ENCODE measurements at regions not wholly inside any gene's neighbourhood (a gene's known extent, or its start where the extent isn't known, plus 50 kb on each side); places are given as distances from the start of the nearest gene placed in this dataset.

GRCh38 chr2:139628931-139629330 is 848.7 kb upstream of the NXPH2 start:
- H3K36me3 ChIP-seq (ENCODE audit: control insufficient read depth in 2 of 2, insufficient read depth in 2 of 2, low read length in 1 of 2), result no peaks in the 10 kb centered on the region
- no peak for DNase-seq (ENCODE audit: low read depth in 6 of 9, low spot score in 9 of 9)
- H3K4me1 ChIP-seq (ENCODE audit: control insufficient read depth in 2 of 2, insufficient read depth in 2 of 2, low read length in 2 of 2), result no peaks in the 10 kb centered on the region
- H3K27ac ChIP-seq (ENCODE audit: low read depth in 1 of 2, low read length in 1 of 2), result no peak overlapping the region
- no peaks in the 10 kb centered on the region for H3K27me3 ChIP-seq (ENCODE audit: control insufficient read depth in 2 of 2, insufficient read depth in 1 of 2, low read length in 1 of 2)
- H3K4me3 ChIP-seq (ENCODE audit: low read length in 2 of 2), result no peak overlapping the region
- no peaks in the 10 kb centered on the region for H3K9me3 ChIP-seq (ENCODE audit: control insufficient read depth in 2 of 2, insufficient read depth in 1 of 2, low read length in 1 of 2)
- WGBS, result 56% methylated on average over 2 of the region's 2 CpGs

- Histone ChIP-seq H3K4me3 (ENCODE audit: low read length in 2 of 2) (no peak overlapping the region), H3K36me3 (ENCODE audit: control insufficient read depth in 2 of 2, insufficient read depth in 2 of 2, low read length in 1 of 2) (no peaks in the 10 kb centered on the region), H3K4me1 (ENCODE audit: control insufficient read depth in 2 of 2, insufficient read depth in 2 of 2, low read length in 2 of 2) (no peaks in the 10 kb centered on the region), H3K9me3 (ENCODE audit: control insufficient read depth in 2 of 2, insufficient read depth in 1 of 2, low read length in 1 of 2) (no peaks in the 10 kb centered on the region), H3K27ac (ENCODE audit: low read depth in 1 of 2, low read length in 1 of 2) (no peak overlapping the region), H3K27me3 (ENCODE audit: control insufficient read depth in 2 of 2, insufficient read depth in 1 of 2, low read length in 1 of 2) (no peaks in the 10 kb centered on the region)
- no peak for DNase-seq (ENCODE audit: low read depth in 6 of 9, low spot score in 9 of 9)
- 95% methylated on average over 3 of the region's 3 CpGs for WGBS
Observed at GRCh38 chr2:139626128-139626527, 845.9 kb upstream of the NXPH2 start.

GRCh38 chr2:139622691-139623090 is 842.5 kb upstream of the NXPH2 start:
- H3K9me3 ChIP-seq (ENCODE audit: control insufficient read depth in 2 of 2, insufficient read depth in 1 of 2, low read length in 1 of 2), result no peaks in the 10 kb centered on the region
- no peaks in the 10 kb centered on the region for H3K36me3 ChIP-seq (ENCODE audit: control insufficient read depth in 2 of 2, insufficient read depth in 2 of 2, low read length in 1 of 2)
- no peak overlapping the region for H3K4me3 ChIP-seq (ENCODE audit: low read length in 2 of 2)
- DNase-seq (ENCODE audit: low read depth in 6 of 9, low spot score in 9 of 9), result no peak
- H3K27ac ChIP-seq (ENCODE audit: low read depth in 1 of 2, low read length in 1 of 2), result no peak overlapping the region
- no peaks in the 10 kb centered on the region for H3K4me1 ChIP-seq (ENCODE audit: control insufficient read depth in 2 of 2, insufficient read depth in 2 of 2, low read length in 2 of 2)
- no peaks in the 10 kb centered on the region for H3K27me3 ChIP-seq (ENCODE audit: control insufficient read depth in 2 of 2, insufficient read depth in 1 of 2, low read length in 1 of 2)
- WGBS, result 77% methylated on average over 1 of the region's 1 CpG

- H3K27ac ChIP-seq (ENCODE audit: low read depth in 1 of 2, low read length in 1 of 2), result no peak overlapping the region
- peaks cover 0 to 3% of the 10 kb centered on the region in 2 donors for H3K9me3 ChIP-seq (ENCODE audit: control insufficient read depth in 2 of 2, insufficient read depth in 1 of 2, low read length in 1 of 2)
- no peaks in the 10 kb centered on the region for H3K27me3 ChIP-seq (ENCODE audit: control insufficient read depth in 2 of 2, insufficient read depth in 1 of 2, low read length in 1 of 2)
- no peak overlapping the region for H3K4me3 ChIP-seq (ENCODE audit: low read length in 2 of 2)
- H3K36me3 ChIP-seq (ENCODE audit: control insufficient read depth in 2 of 2, insufficient read depth in 2 of 2, low read length in 1 of 2), result no peaks in the 10 kb centered on the region
- H3K4me1 ChIP-seq (ENCODE audit: control insufficient read depth in 2 of 2, insufficient read depth in 2 of 2, low read length in 2 of 2), result no peaks in the 10 kb centered on the region
- no peak for DNase-seq (ENCODE audit: low read depth in 6 of 9, low spot score in 9 of 9)
Observed at GRCh38 chr2:139617747-139618146, 837.6 kb upstream of the NXPH2 start.

GRCh38 chr2:139613264-139613663 is 833.1 kb upstream of the NXPH2 start:
- DNase-seq (ENCODE audit: low read depth in 6 of 9, low spot score in 9 of 9), result no peak
- H3K27me3 ChIP-seq (ENCODE audit: control insufficient read depth in 2 of 2, insufficient read depth in 1 of 2, low read length in 1 of 2), result no peaks in the 10 kb centered on the region
- H3K4me1 ChIP-seq (ENCODE audit: control insufficient read depth in 2 of 2, insufficient read depth in 2 of 2, low read length in 2 of 2), result no peaks in the 10 kb centered on the region
- WGBS, result 96% methylated on average over 3 of the region's 3 CpGs
- H3K9me3 ChIP-seq (ENCODE audit: control insufficient read depth in 2 of 2, insufficient read depth in 1 of 2, low read length in 1 of 2), result peaks cover 0 to 13% of the 10 kb centered on the region in 2 donors
- H3K36me3 ChIP-seq (ENCODE audit: control insufficient read depth in 2 of 2, insufficient read depth in 2 of 2, low read length in 1 of 2), result no peaks in the 10 kb centered on the region
- H3K27ac ChIP-seq (ENCODE audit: low read depth in 1 of 2, low read length in 1 of 2), result no peak overlapping the region
- H3K4me3 ChIP-seq (ENCODE audit: low read length in 2 of 2), result no peak overlapping the region

GRCh38 chr2:139610512-139610911 is 830.3 kb upstream of the NXPH2 start:
- WGBS, result 82% methylated on average over 3 of the region's 3 CpGs
- no peaks in the 10 kb centered on the region for H3K4me1 ChIP-seq (ENCODE audit: control insufficient read depth in 2 of 2, insufficient read depth in 2 of 2, low read length in 2 of 2)
- H3K36me3 ChIP-seq (ENCODE audit: control insufficient read depth in 2 of 2, insufficient read depth in 2 of 2, low read length in 1 of 2), result no peaks in the 10 kb centered on the region
- DNase-seq (ENCODE audit: low read depth in 6 of 9, low spot score in 9 of 9), result no peak
- no peak overlapping the region for H3K27ac ChIP-seq (ENCODE audit: low read depth in 1 of 2, low read length in 1 of 2)
- peaks cover 0 to 10% of the 10 kb centered on the region in 2 donors for H3K9me3 ChIP-seq (ENCODE audit: control insufficient read depth in 2 of 2, insufficient read depth in 1 of 2, low read length in 1 of 2)
- H3K27me3 ChIP-seq (ENCODE audit: control insufficient read depth in 2 of 2, insufficient read depth in 1 of 2, low read length in 1 of 2), result no peaks in the 10 kb centered on the region
- no peak overlapping the region for H3K4me3 ChIP-seq (ENCODE audit: low read length in 2 of 2)

DNA sequence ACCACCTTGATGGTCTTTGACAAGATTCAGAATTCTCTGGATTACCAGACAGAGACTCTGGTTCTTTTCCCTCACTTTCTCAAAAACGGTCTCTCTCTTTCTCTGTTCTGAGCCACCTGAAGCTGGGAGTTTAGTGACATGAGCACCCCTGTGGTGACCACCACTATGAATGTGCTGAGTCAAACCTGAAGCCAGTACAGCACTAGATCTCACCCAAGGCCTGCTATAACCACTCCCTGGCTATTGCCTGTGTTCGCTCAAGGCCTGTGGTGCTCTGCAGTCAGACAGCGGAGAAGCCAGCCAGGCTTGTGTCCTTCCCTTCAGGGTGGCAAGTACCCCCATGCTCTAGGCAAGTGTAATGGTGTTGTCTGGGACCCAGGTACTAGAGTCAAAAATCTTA is 828.9 kb upstream of the NXPH2 start:
- DNase-seq (ENCODE audit: low read depth in 6 of 9, low spot score in 9 of 9), result no peak
- no peak overlapping the region for H3K4me3 ChIP-seq (ENCODE audit: low read length in 2 of 2)
- H3K9me3 ChIP-seq (ENCODE audit: control insufficient read depth in 2 of 2, insufficient read depth in 1 of 2, low read length in 1 of 2), result peaks cover 0 to 10% of the 10 kb centered on the region in 2 donors
- no peaks in the 10 kb centered on the region for H3K27me3 ChIP-seq (ENCODE audit: control insufficient read depth in 2 of 2, insufficient read depth in 1 of 2, low read length in 1 of 2)
- H3K36me3 ChIP-seq (ENCODE audit: control insufficient read depth in 2 of 2, insufficient read depth in 2 of 2, low read length in 1 of 2), result no peaks in the 10 kb centered on the region
- H3K4me1 ChIP-seq (ENCODE audit: control insufficient read depth in 2 of 2, insufficient read depth in 2 of 2, low read length in 2 of 2), result no peaks in the 10 kb centered on the region
- H3K27ac ChIP-seq (ENCODE audit: low read depth in 1 of 2, low read length in 1 of 2), result no peak overlapping the region
- WGBS, result 94% methylated on average over 3 of the region's 3 CpGs

- H3K27ac ChIP-seq (ENCODE audit: low read depth in 1 of 2, low read length in 1 of 2), result no peak overlapping the region
- 98% methylated on average over 2 of the region's 2 CpGs for whole genome bisulfite sequencing
- no peaks in the 10 kb centered on the region for H3K27me3 ChIP-seq (ENCODE audit: control insufficient read depth in 2 of 2, insufficient read depth in 1 of 2, low read length in 1 of 2)
- H3K4me1 ChIP-seq (ENCODE audit: control insufficient read depth in 2 of 2, insufficient read depth in 2 of 2, low read length in 2 of 2), result no peaks in the 10 kb centered on the region
- no peak overlapping the region for H3K4me3 ChIP-seq (ENCODE audit: low read length in 2 of 2)
- H3K9me3 ChIP-seq (ENCODE audit: control insufficient read depth in 2 of 2, insufficient read depth in 1 of 2, low read length in 1 of 2), result peaks cover 0 to 10% of the 10 kb centered on the region in 2 donors
- H3K36me3 ChIP-seq (ENCODE audit: control insufficient read depth in 2 of 2, insufficient read depth in 2 of 2, low read length in 1 of 2), result no peaks in the 10 kb centered on the region
- DNase-seq (ENCODE audit: low read depth in 6 of 9, low spot score in 9 of 9), result no peak
Observed at GRCh38 chr2:139605668-139606067, 825.5 kb upstream of the NXPH2 start.

GRCh38 chr2:139600166-139600565 is 820.0 kb upstream of the NXPH2 start:
- 76% methylated on average over 2 of the region's 2 CpGs for WGBS

GRCh38 chr2:139585101-139585500 is 804.9 kb upstream of the NXPH2 start:
- H3K4me1 ChIP-seq (ENCODE audit: control insufficient read depth in 2 of 2, insufficient read depth in 2 of 2, low read length in 2 of 2), result no peaks in the 10 kb centered on the region
- no peak overlapping the region for H3K4me3 ChIP-seq (ENCODE audit: low read length in 2 of 2)
- no peaks in the 10 kb centered on the region for H3K36me3 ChIP-seq (ENCODE audit: control insufficient read depth in 2 of 2, insufficient read depth in 2 of 2, low read length in 1 of 2)
- 81% methylated on average over 1 of the region's 1 CpG for WGBS
- H3K9me3 ChIP-seq (ENCODE audit: control insufficient read depth in 2 of 2, insufficient read depth in 1 of 2, low read length in 1 of 2), result no peaks in the 10 kb centered on the region
- H3K27ac ChIP-seq (ENCODE audit: low read depth in 1 of 2, low read length in 1 of 2), result no peak overlapping the region
- no peak for DNase-seq (ENCODE audit: low read depth in 6 of 9, low spot score in 9 of 9)
- H3K27me3 ChIP-seq (ENCODE audit: control insufficient read depth in 2 of 2, insufficient read depth in 1 of 2, low read length in 1 of 2), result no peaks in the 10 kb centered on the region

More at GRCh38 chr2:139600166-139600565, 820.0 kb upstream of the NXPH2 start:
- H3K27me3 ChIP-seq (ENCODE audit: control insufficient read depth in 2 of 2, insufficient read depth in 1 of 2, low read length in 1 of 2), result no peaks in the 10 kb centered on the region
- H3K4me1 ChIP-seq (ENCODE audit: control insufficient read depth in 2 of 2, insufficient read depth in 2 of 2, low read length in 2 of 2), result no peaks in the 10 kb centered on the region
- DNase-seq (ENCODE audit: low read depth in 6 of 9, low spot score in 9 of 9), result no peak
- no peaks in the 10 kb centered on the region for H3K9me3 ChIP-seq (ENCODE audit: control insufficient read depth in 2 of 2, insufficient read depth in 1 of 2, low read length in 1 of 2)
- no peaks in the 10 kb centered on the region for H3K36me3 ChIP-seq (ENCODE audit: control insufficient read depth in 2 of 2, insufficient read depth in 2 of 2, low read length in 1 of 2)
- H3K27ac ChIP-seq (ENCODE audit: low read depth in 1 of 2, low read length in 1 of 2), result no peak overlapping the region
- no peak overlapping the region for H3K4me3 ChIP-seq (ENCODE audit: low read length in 2 of 2)

Measured in thymus (tissue), 11 donors.